HCT116 (cell line): ENCODE measurements at regions not wholly inside any gene's neighbourhood (a gene's known extent, or its start where the extent isn't known, plus 50 kb on each side); places are given as distances from the start of the nearest gene placed in this dataset.

Experiments
- ATAC-seq: fragments of 200-7000 bp; cut with Tn5 transposase; 2 replicates; pipeline ENCODE4 v1.9.1; 2020; ENCODE audit warnings: mild to moderate bottlenecking, moderate library complexity
- BruUV-seq: library from RNA; stranded (reverse); fragments of 400-500 nt; replicated peaks from 2 replicates; lab custom pipeline; 2021; lab: Mats Ljungman, UMichigan
- CTCF ChIA-PET: fragments of 300-600 bp; sonication (Branson Sonifier 250); formaldehyde crosslinking; loops from one replicate; lab custom pipeline; 2021; ENCODE audit warnings: antibody characterized with exemption; lab: Charles Lee
- POLR2A ChIA-PET: fragments of 300-600, 350-600 bp; sonication (Branson Sonifier 250); formaldehyde crosslinking; loops from one replicate; lab custom pipeline; 2021; ENCODE audit warnings: antibody characterized with exemption; lab: Charles Lee
- RAD21 ChIA-PET, 2 experiments: fragments of 300-600 bp; sonication (Branson Sonifier 250); formaldehyde crosslinking; loops; one replicate each; lab custom pipeline; 2023; ENCODE audit warnings: low total read pairs in 2 of 2; ENCODE audit not compliant: uncharacterized antibody in 2 of 2, unreplicated experiment in 2 of 2, low non-redundant PET in 1 of 2; lab: Charles Lee
- DNase-seq: peaks from one replicate; pipeline ENCODE4 v3.0.0-alpha.2; 2010; ENCODE audit warnings: low read depth, low spot score
- H2AFZ ChIP-seq: fragments of 200-600 bp; shearing (Covaris generic), sonication (generic); 2 replicates; pipeline ENCODE4 v1.6.1; 2017; ENCODE audit warnings: low read depth, mixed run types, mixed read lengths, antibody characterized with exemption, low read length; ENCODE audit not compliant: poor library complexity, severe bottlenecking
- H3K27ac ChIP-seq: 2 replicates; pipeline ENCODE4 v1.5.1; 2012; ENCODE audit warnings: low read depth, low read length
- H3K27me3 ChIP-seq: fragments of 200-600 bp; sonication (generic); 2 replicates; pipeline ENCODE4 v1.6.1; 2016; ENCODE audit warnings: mixed run types, low read length, mixed read lengths; ENCODE audit not compliant: insufficient read depth
- H3K36me3 ChIP-seq, 2 experiments: fragments of 200-500 bp in 1 of 2; fragments of 200-600 bp in 1 of 2; sonication (Bioruptor generic) in 1 of 2; sonication (generic) in 1 of 2; 2 replicates each; pipeline versions ENCODE4 v1.5.1 to v1.6.1; 2014 to 2016; ENCODE audit warnings: low read length in 2 of 2, inconsistent platforms in 1 of 2, mixed read lengths in 1 of 2, mixed run types in 1 of 2; ENCODE audit not compliant: insufficient read depth in 2 of 2, control insufficient read depth in 1 of 2
- H3K4me1 ChIP-seq, 2 experiments: fragments of 200-600 bp in 1 of 2; sonication (generic) in 1 of 2; 2 replicates each; pipeline versions ENCODE4 v1.5.1 to v1.6.1; 2012 to 2017; ENCODE audit warnings: low read length in 2 of 2, inconsistent platforms in 1 of 2, mild to moderate bottlenecking in 1 of 2, mixed read lengths in 1 of 2, mixed run types in 1 of 2, moderate library complexity in 1 of 2; ENCODE audit not compliant: insufficient read depth in 2 of 2, control insufficient read depth in 1 of 2
- H3K4me2 ChIP-seq: fragments of 200-600 bp; sonication (generic); 2 replicates; pipeline ENCODE4 v1.6.1; 2017; ENCODE audit warnings: mixed run types, low read length, mixed read lengths
- H3K4me3 ChIP-seq, 2 experiments: fragments of 200-600 bp in 1 of 2; sonication (generic) in 1 of 2; replicated peaks in 1 of 2; 2 replicates each; pipeline ENCODE4 v1.5.1; 2011 to 2016; ENCODE audit warnings: low read length in 2 of 2, control low read depth in 1 of 2, low read depth in 1 of 2, mild to moderate bottlenecking in 1 of 2, mixed read lengths in 1 of 2, mixed run types in 1 of 2
- H3K79me2 ChIP-seq: fragments of 200-600 bp; sonication (generic); 2 replicates; pipeline ENCODE4 v1.6.1; 2017; ENCODE audit warnings: mild to moderate bottlenecking, mixed run types, low read length, moderate library complexity, mixed read lengths; ENCODE audit not compliant: insufficient read depth
- H3K9ac ChIP-seq: fragments of 200-600 bp; sonication (generic); 2 replicates; pipeline ENCODE4 v1.6.1; 2016; ENCODE audit warnings: low read length, mixed read lengths
- H3K9me2 ChIP-seq: fragments of 200-600 bp; sonication (generic), shearing (Covaris generic); 2 replicates; pipeline ENCODE4 v1.6.1; 2017; ENCODE audit warnings: mixed run types, mild to moderate bottlenecking, moderate library complexity; ENCODE audit not compliant: insufficient read depth
- H3K9me3 ChIP-seq, 2 experiments: fragments of 200-500 bp in 1 of 2; fragments of 200-600 bp in 1 of 2; sonication (Bioruptor generic) in 1 of 2; sonication (generic) in 1 of 2; 2 replicates each; pipeline ENCODE4 v1.6.1; 2014 to 2017; ENCODE audit warnings: low read length in 2 of 2, mixed read lengths in 2 of 2, inconsistent platforms in 1 of 2, low read depth in 1 of 2, mild to moderate bottlenecking in 1 of 2, mixed run types in 1 of 2, moderate library complexity in 1 of 2; ENCODE audit not compliant: control insufficient read depth in 1 of 2, insufficient read depth in 1 of 2
- H4K20me1 ChIP-seq: fragments of 200-600 bp; sonication (generic), shearing (Covaris generic); 2 replicates; pipeline ENCODE4 v1.6.1; 2017; ENCODE audit warnings: mixed run types, mild to moderate bottlenecking, moderate library complexity; ENCODE audit not compliant: insufficient read depth
- CBX3 ChIP-seq: IDR thresholded peaks from 2 replicates; pipeline ENCODE4 v1.6.1; 2012; ENCODE audit warnings: low read depth
- CTCF ChIP-seq, 3 experiments: fragments of 200-600 bp in 1 of 3; sonication (generic) in 1 of 3; IDR thresholded peaks in 2 of 3; conservative IDR thresholded peaks in 1 of 3; 2 replicates each; pipeline ENCODE4 v1.5.1; 2012 to 2017; ENCODE audit warnings: low read depth in 2 of 3, low read length in 2 of 3, antibody characterized with exemption in 1 of 3, borderline replicate concordance in 1 of 3, control low read depth in 1 of 3, mild to moderate bottlenecking in 1 of 3, mixed read lengths in 1 of 3, mixed run types in 1 of 3, moderate library complexity in 1 of 3; ENCODE audit not compliant: insufficient read depth in 1 of 3
- EGR1 ChIP-seq: IDR thresholded peaks from 2 replicates; pipeline ENCODE4 v1.6.1; 2012; ENCODE audit warnings: low read depth
- EZH2phosphoT487 ChIP-seq: fragments of 200-600 bp; IDR thresholded peaks from 2 replicates; pipeline ENCODE4 v1.6.1; 2018; ENCODE audit warnings: antibody characterized with exemption, borderline replicate concordance
- FOSL1 ChIP-seq: IDR thresholded peaks from 2 replicates; pipeline ENCODE4 v1.6.1; 2012; ENCODE audit warnings: low read depth
- JUND ChIP-seq: IDR thresholded peaks from 2 replicates; pipeline ENCODE4 v1.6.1; 2012
- MAX ChIP-seq: IDR thresholded peaks from 2 replicates; pipeline ENCODE4 v1.6.1; 2012
- POLR2A ChIP-seq: IDR thresholded peaks from 2 replicates; pipeline ENCODE4 v1.7.0; 2011; ENCODE audit warnings: borderline replicate concordance; ENCODE audit not compliant: insufficient read depth, insufficient read length; ENCODE audit errors: extremely low read depth
- POLR2AphosphoS5 ChIP-seq: IDR thresholded peaks from 2 replicates; pipeline ENCODE4 v1.6.1; 2011; ENCODE audit warnings: mild to moderate bottlenecking, low read depth, low read length, moderate library complexity
- RAD21 ChIP-seq: IDR thresholded peaks from 2 replicates; pipeline ENCODE4 v1.6.1; 2012; ENCODE audit warnings: low read depth, mild to moderate bottlenecking
- SP1 ChIP-seq: IDR thresholded peaks from 2 replicates; pipeline ENCODE4 v1.6.1; 2012; ENCODE audit warnings: low read depth
- SRF ChIP-seq: IDR thresholded peaks from 2 replicates; pipeline ENCODE4 v1.6.1; 2012; ENCODE audit warnings: low read depth
- TCF7L2 ChIP-seq: IDR thresholded peaks from 2 replicates; pipeline ENCODE4 v1.7.0; 2011; ENCODE audit warnings: borderline replicate concordance, inconsistent platforms; ENCODE audit not compliant: insufficient read depth, insufficient read length; ENCODE audit errors: extremely low read depth
- ZFX ChIP-seq: fragments of 450-650 bp; IDR thresholded peaks from 2 replicates; pipeline ENCODE4 v1.6.1; 2017
- intact Hi-C: fragments of 100-400 bp; cut with micrococcal nuclease; formaldehyde crosslinking; loops from 2 replicates; pipeline ENCODE4 v1.10.0; 2022

DNA sequence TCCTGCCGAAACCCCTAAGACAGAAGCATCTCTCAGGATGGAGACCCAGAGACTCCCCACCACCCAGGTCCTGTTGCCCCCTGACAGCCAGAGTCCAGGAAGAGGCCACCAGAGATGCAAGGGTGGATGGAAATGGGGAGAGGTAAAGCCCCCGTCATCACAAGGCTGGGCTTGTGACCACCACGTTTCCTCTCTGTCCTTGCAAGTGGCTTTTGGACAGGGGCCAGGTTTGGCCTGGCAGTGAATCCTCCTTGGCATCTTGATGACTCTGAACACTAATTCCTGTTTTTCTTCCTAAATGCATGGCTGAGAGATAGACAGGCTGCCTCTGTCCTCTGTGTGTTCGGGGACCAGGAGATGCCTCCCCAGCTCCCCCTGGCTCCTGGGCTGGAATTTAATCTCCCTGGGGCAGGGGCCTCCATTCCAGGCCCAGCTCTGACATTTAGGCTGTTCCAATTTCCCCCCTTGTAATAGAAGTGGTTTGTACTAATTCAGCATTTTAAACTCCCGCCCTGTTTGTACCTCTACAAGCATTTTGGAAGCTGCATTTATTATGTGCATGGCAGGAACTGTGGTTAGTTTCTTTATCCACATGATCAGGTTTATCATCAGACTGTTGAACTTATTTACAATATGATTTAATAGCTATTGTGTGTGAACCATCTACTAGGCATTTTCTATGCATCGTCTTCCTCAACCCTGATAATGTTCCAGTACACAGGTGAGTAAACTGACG lies 116.1 kb upstream of the IRX6 start:
- H3K4me2 ChIP-seq: no peak overlapping the region
- TF ChIP-seq CTCF (IDR thresholded peaks at IDR 0.05 in 2 of 3, conservative IDR thresholded peaks at IDR 0.05 in 1 of 3; ENCODE audit: borderline replicate concordance in 1 of 3, insufficient read depth in 1 of 3, low read depth in 2 of 3, low read length in 2 of 3) (0 out of 6 replicates have a peak, but pooled peaks of 1 of the 3 experiments have one; percentile 6), ZFX (no peak)
- TF ChIP-seq, all 23 proteins: peak for 1
- CTCF ChIA-PET: interaction anchor here (0.6 kb wide), 1 partner anchor 157 kb away, joined by 4 read pairs; no protein-coding TSS in a partner anchor
- intact Hi-C loops: no loop called here
- Histone ChIP-seq H2AFZ (no peak overlapping the region), H3K79me2 (no peaks in the 10 kb centered on the region), H3K36me3 (no peaks in the 10 kb centered on the region), H3K27ac (no peak overlapping the region), H3K9me2 (no peaks in the 10 kb centered on the region), H3K4me1 (no peaks in the 10 kb centered on the region), H3K27me3 (peaks cover 10% of the 10 kb centered on the region; the same call in 1 of the 2 replicates), H3K9me3 (no peaks in the 10 kb centered on the region), H4K20me1 (no peaks in the 10 kb centered on the region), H3K4me3 (no peak overlapping the region), H3K9ac (no peak overlapping the region)
- RAD21 ChIA-PET: no interaction called here
- BruUV-seq: no TSS peak
- POLR2A ChIA-PET: no interaction called here
- DNase-seq (no peak), ATAC-seq (no peak)

DNA sequence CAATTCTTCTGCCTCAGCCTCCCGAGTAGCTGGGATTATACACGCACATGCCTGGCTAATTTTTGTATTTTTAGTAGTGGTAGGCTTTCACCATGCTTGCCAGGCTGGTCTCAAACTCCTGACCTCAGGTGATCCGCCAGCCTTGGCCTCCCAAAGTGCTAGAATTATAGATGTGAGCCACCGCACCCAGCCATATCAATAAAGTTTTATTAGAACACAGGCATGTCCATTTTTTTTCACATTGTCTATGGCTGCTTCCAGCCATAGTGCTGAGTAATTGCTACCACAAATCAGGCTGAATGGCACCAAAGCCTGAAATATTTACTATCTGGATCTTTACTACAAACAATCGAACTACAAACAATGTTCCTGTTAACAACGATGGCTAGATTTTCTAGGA lies 114.4 kb upstream of the IRX6 start:
- no peak for ATAC-seq
- Histone ChIP-seq H3K27me3 (peaks cover 6% of the 10 kb centered on the region), H4K20me1 (no peaks in the 10 kb centered on the region), H3K9me2 (no peaks in the 10 kb centered on the region), H3K4me3 (no peak overlapping the region), H3K36me3 (no peaks in the 10 kb centered on the region), H3K9me3 (no peaks in the 10 kb centered on the region), H3K4me2 (no peak overlapping the region), H3K4me1 (no peaks in the 10 kb centered on the region), H3K27ac (no peak overlapping the region), H2AFZ (no peak overlapping the region), H3K79me2 (no peaks in the 10 kb centered on the region), H3K9ac (no peak overlapping the region)
- ChIA-PET RAD21 (no interaction called here), POLR2A (no interaction called here), CTCF (no interaction called here)
- intact Hi-C loops: no loop called here
- no peak for DNase-seq
- BruUV-seq: no TSS peak
- TF ChIP-seq POLR2A (no peak), POLR2AphosphoS5 (no peak), TCF7L2 (no peak), JUND (no peak), EGR1 (no peak), SRF (no peak), SP1 (no peak), RAD21 (no peak), EZH2phosphoT487 (no peak), FOSL1 (no peak), MAX (no peak), CBX3 (no peak)
